Neural cell (in vitro differentiated cells): ENCODE measurements at regions not wholly inside any gene's neighbourhood (a gene's known extent, or its start where the extent isn't known, plus 50 kb on each side); places are given as distances from the start of the nearest gene placed in this dataset.

Source experiments
- H2AFZ ChIP-seq: fragments of 200-600, 300-800 bp; sonication (generic), shearing (Covaris generic); 2 replicates; pipeline ENCODE4 v1.6.0; 2014; ENCODE audit warnings: low read depth, mild to moderate bottlenecking, antibody characterized with exemption, low read length, moderate library complexity
- H3F3A ChIP-seq: fragments of 200-600 bp; shearing (Covaris generic); 2 replicates; pipeline ENCODE4 v1.6.1; 2016; ENCODE audit warnings: mild to moderate bottlenecking, moderate library complexity, mixed read lengths, antibody characterized with exemption, low read length; ENCODE audit not compliant: insufficient read depth, poor library complexity, severe bottlenecking
- H3K27ac ChIP-seq: fragments of 200-600, 300-800 bp; sonication (generic), shearing (Covaris generic); 2 replicates; pipeline ENCODE4 v1.5.1; 2014; ENCODE audit warnings: mild to moderate bottlenecking, low read length, moderate library complexity
- H3K27me3 ChIP-seq: fragments of 300-800, 200-600 bp; sonication (generic), shearing (Covaris generic); 2 replicates; pipeline ENCODE4 v1.6.0; 2014; ENCODE audit warnings: mild to moderate bottlenecking, low read depth, low read length, moderate library complexity; ENCODE audit not compliant: insufficient read depth
- H3K36me3 ChIP-seq: fragments of 300-800, 200-600 bp; sonication (generic), shearing (Covaris generic); 2 replicates; pipeline ENCODE4 v1.5.1; 2014; ENCODE audit warnings: mild to moderate bottlenecking, antibody characterized with exemption, low read length, moderate library complexity; ENCODE audit not compliant: insufficient read depth
- H3K4me2 ChIP-seq: fragments of 300-800, 200-600 bp; sonication (generic), shearing (Covaris generic); 2 replicates; pipeline ENCODE4 v1.6.0; 2014; ENCODE audit warnings: mild to moderate bottlenecking, low read length
- H3K4me3 ChIP-seq: fragments of 300-800, 200-600 bp; sonication (generic), shearing (Covaris generic); 2 replicates; pipeline ENCODE4 v1.5.1; 2014; ENCODE audit warnings: mild to moderate bottlenecking, low read length, moderate library complexity
- H3K79me2 ChIP-seq: fragments of 200-600 bp; shearing (Covaris generic); replicated peaks from 2 replicates; pipeline ENCODE4 v1.6.0; 2014; ENCODE audit warnings: mild to moderate bottlenecking, low read length, moderate library complexity; ENCODE audit not compliant: insufficient read depth
- H3K9ac ChIP-seq: fragments of 300-800, 200-600 bp; sonication (generic), shearing (Covaris generic); 2 replicates; pipeline ENCODE4 v1.6.1; 2016; ENCODE audit warnings: mild to moderate bottlenecking, low read length, mixed read lengths
- H3K9me2 ChIP-seq: fragments of 200-600 bp; shearing (Covaris generic); 2 replicates; pipeline ENCODE4 v1.6.1; 2016; ENCODE audit warnings: mild to moderate bottlenecking, low read length, mixed read lengths; ENCODE audit not compliant: insufficient read depth
- H3K9me3 ChIP-seq: fragments of 200-600, 300-800 bp; sonication (generic), shearing (Covaris generic); 2 replicates; pipeline ENCODE4 v1.6.1; 2016; ENCODE audit warnings: mild to moderate bottlenecking, mixed run types, low read length, moderate library complexity, mixed read lengths
- H4K20me1 ChIP-seq: fragments of 200-600 bp; shearing (Covaris generic); 2 replicates; pipeline ENCODE4 v1.6.1; 2016; ENCODE audit warnings: mild to moderate bottlenecking, mixed run types; ENCODE audit not compliant: insufficient read depth
- EP300 ChIP-seq: fragments of 450-650 bp; conservative IDR thresholded peaks from 2 replicates; pipeline ENCODE4 v1.6.1; 2014; ENCODE audit warnings: antibody characterized with exemption, mild to moderate bottlenecking, moderate library complexity; ENCODE audit not compliant: poor library complexity, severe bottlenecking
- EZH2 ChIP-seq: fragments of 200-600, 300-800 bp; shearing (Covaris generic), sonication (generic); IDR thresholded peaks from 2 replicates; pipeline ENCODE4 v1.6.1; 2014; ENCODE audit warnings: antibody characterized with exemption, low read length, borderline replicate concordance, mild to moderate bottlenecking; ENCODE audit not compliant: insufficient read depth, poor library complexity, severe bottlenecking
- MXI1 ChIP-seq: fragments of 450-650 bp; conservative IDR thresholded peaks from 2 replicates; pipeline ENCODE4 v1.6.1; 2014; ENCODE audit warnings: antibody characterized with exemption, mild to moderate bottlenecking; ENCODE audit not compliant: poor library complexity, severe bottlenecking
- POLR2AphosphoS5 ChIP-seq: IDR thresholded peaks from 2 replicates; pipeline ENCODE4 v1.6.1; 2012
- RAD21 ChIP-seq: fragments of 450-650 bp; conservative IDR thresholded peaks from 2 replicates; pipeline ENCODE4 v1.6.1; 2014; ENCODE audit warnings: antibody characterized with exemption, mild to moderate bottlenecking, moderate library complexity
- SMC3 ChIP-seq: fragments of 450-650 bp; conservative IDR thresholded peaks from 2 replicates; pipeline ENCODE4 v1.6.1; 2014; ENCODE audit warnings: antibody characterized with exemption, mild to moderate bottlenecking, moderate library complexity; ENCODE audit not compliant: poor library complexity
- TAF1 ChIP-seq: IDR thresholded peaks from 2 replicates; pipeline ENCODE4 v1.6.1; 2012; ENCODE audit warnings: low read depth
- TF ChIP-seq, protein P1 (sequence below): fragments of 450-650 bp; IDR thresholded peaks from 2 replicates; pipeline ENCODE4 v1.5.1; 2014; ENCODE audit warnings: antibody characterized with exemption, mild to moderate bottlenecking, moderate library complexity; ENCODE audit not compliant: poor library complexity, severe bottlenecking
- TF ChIP-seq, protein P2 (sequence below): IDR thresholded peaks from 2 replicates; pipeline ENCODE4 v1.6.1; 2012; ENCODE audit warnings: borderline replicate concordance

DNA sequence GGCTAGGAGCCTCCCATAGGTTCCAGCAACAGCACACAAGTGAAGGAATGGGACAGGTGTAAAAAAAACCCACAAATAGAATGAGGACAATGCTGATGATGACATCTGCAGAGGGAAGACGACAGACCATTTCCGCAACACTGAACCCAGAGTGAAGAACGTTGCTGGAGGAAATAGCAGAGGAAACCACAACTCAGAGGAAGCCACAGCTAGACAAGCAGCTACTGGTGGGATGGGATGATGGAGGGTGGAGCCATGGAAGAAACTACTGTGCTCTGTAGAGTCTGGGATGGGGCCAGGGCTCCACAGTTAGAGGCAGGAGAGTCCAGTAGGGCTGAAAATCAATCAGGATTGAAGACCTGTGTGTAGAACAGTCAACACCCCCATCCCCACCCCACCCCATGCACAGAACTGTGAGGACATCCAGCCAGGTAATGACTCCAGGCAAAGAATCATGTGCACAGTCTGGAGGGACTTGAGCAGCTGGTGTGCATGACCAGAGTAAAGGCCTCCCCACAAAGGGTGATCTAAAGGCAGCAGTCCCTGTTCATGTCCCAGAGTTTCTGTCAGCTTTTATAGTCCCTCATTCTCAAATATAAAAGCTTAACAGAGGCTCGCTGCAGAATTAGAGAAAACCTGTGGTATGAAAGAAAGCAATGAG lies 65.2 kb upstream of the SPIN1 start:
- Histone ChIP-seq H3K36me3 (no peaks in the 10 kb centered on the region), H3K9me3 (no peaks in the 10 kb centered on the region), H2AFZ (no peak overlapping the region), H3K4me2 (no peak overlapping the region), H3K9me2 (no peaks in the 10 kb centered on the region), H3K27ac (no peak overlapping the region), H3K4me3 (no peak overlapping the region), H3K79me2 (no peaks in the 10 kb centered on the region), H4K20me1 (no peaks in the 10 kb centered on the region), H3F3A (no peaks in the 10 kb centered on the region), H3K9ac (no peak overlapping the region), H3K27me3 (no peaks in the 10 kb centered on the region)
- no peak for TF ChIP-seq EP300
- TF ChIP-seq RAD21, result no peak
- no peak for TF ChIP-seq TAF1
- TF ChIP-seq MXI1, result no peak
- TF ChIP-seq, protein P1, sequence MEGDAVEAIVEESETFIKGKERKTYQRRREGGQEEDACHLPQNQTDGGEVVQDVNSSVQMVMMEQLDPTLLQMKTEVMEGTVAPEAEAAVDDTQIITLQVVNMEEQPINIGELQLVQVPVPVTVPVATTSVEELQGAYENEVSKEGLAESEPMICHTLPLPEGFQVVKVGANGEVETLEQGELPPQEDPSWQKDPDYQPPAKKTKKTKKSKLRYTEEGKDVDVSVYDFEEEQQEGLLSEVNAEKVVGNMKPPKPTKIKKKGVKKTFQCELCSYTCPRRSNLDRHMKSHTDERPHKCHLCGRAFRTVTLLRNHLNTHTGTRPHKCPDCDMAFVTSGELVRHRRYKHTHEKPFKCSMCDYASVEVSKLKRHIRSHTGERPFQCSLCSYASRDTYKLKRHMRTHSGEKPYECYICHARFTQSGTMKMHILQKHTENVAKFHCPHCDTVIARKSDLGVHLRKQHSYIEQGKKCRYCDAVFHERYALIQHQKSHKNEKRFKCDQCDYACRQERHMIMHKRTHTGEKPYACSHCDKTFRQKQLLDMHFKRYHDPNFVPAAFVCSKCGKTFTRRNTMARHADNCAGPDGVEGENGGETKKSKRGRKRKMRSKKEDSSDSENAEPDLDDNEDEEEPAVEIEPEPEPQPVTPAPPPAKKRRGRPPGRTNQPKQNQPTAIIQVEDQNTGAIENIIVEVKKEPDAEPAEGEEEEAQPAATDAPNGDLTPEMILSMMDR, result no peak
- TF ChIP-seq, protein P2, sequence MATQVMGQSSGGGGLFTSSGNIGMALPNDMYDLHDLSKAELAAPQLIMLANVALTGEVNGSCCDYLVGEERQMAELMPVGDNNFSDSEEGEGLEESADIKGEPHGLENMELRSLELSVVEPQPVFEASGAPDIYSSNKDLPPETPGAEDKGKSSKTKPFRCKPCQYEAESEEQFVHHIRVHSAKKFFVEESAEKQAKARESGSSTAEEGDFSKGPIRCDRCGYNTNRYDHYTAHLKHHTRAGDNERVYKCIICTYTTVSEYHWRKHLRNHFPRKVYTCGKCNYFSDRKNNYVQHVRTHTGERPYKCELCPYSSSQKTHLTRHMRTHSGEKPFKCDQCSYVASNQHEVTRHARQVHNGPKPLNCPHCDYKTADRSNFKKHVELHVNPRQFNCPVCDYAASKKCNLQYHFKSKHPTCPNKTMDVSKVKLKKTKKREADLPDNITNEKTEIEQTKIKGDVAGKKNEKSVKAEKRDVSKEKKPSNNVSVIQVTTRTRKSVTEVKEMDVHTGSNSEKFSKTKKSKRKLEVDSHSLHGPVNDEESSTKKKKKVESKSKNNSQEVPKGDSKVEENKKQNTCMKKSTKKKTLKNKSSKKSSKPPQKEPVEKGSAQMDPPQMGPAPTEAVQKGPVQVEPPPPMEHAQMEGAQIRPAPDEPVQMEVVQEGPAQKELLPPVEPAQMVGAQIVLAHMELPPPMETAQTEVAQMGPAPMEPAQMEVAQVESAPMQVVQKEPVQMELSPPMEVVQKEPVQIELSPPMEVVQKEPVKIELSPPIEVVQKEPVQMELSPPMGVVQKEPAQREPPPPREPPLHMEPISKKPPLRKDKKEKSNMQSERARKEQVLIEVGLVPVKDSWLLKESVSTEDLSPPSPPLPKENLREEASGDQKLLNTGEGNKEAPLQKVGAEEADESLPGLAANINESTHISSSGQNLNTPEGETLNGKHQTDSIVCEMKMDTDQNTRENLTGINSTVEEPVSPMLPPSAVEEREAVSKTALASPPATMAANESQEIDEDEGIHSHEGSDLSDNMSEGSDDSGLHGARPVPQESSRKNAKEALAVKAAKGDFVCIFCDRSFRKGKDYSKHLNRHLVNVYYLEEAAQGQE, result no peak
- no peak for TF ChIP-seq EZH2
- TF ChIP-seq POLR2AphosphoS5, result no peak
- TF ChIP-seq SMC3, result no peak

DNA sequence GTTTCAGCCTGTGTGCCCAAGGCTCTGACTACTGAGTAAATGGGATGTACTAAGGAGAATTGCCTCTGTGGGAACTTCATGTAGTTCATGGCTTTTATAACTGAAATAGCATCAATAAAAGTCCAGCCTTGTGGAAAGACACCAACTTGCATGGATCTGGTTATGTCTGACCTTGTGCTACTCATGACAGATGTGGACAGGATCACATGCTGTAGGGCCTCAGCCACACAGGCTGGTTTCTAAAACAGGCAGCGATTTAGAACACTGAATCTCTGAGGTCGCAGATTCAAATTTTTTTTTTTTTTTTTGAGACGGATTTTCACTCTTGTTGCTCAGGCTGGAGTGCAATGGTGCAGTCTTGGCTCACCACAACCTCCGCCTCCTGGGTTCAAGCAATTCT lies 66.5 kb upstream of the SPIN1 start:
- H3K9ac ChIP-seq, result no peak overlapping the region
- no peaks in the 10 kb centered on the region for H3K79me2 ChIP-seq
- H3K36me3 ChIP-seq, result no peaks in the 10 kb centered on the region
- TF ChIP-seq MXI1 (no peak), TAF1 (no peak), EP300 (no peak), EZH2 (no peak), POLR2AphosphoS5 (no peak), SMC3 (no peak), RAD21 (no peak)
- TF ChIP-seq, protein P2, result no peak
- TF ChIP-seq, protein P1, result no peak
- no peaks in the 10 kb centered on the region for H3K9me2 ChIP-seq
- H3K4me2 ChIP-seq, result no peak overlapping the region
- H2AFZ ChIP-seq, result no peak overlapping the region
- H3K27me3 ChIP-seq, result no peaks in the 10 kb centered on the region
- no peaks in the 10 kb centered on the region for H4K20me1 ChIP-seq
- no peak overlapping the region for H3K4me3 ChIP-seq
- no peaks in the 10 kb centered on the region for H3K9me3 ChIP-seq
- H3K27ac ChIP-seq, result no peak overlapping the region
- H3F3A ChIP-seq, result no peaks in the 10 kb centered on the region
